Gastrocnemius medialis (tissue), 4 donors: ENCODE measurements at regions not wholly inside any gene's neighbourhood (a gene's known extent, or its start where the extent isn't known, plus 50 kb on each side); places are given as distances from the start of the nearest gene placed in this dataset.

Source experiments
- POLR2A ChIP-seq, 2 donors: fragments of 450-650 bp; IDR thresholded peaks; one replicate each; pipeline ENCODE4 v1.6.1; 2017; ENCODE audit warnings: antibody characterized with exemption in 2 of 2, mild to moderate bottlenecking in 2 of 2, moderate library complexity in 2 of 2
- TF ChIP-seq, protein P1 (sequence below), 5 experiments: fragments of 450-650 bp in 3 of 5; fragments of 200-600 bp in 2 of 5; sonication (generic) in 2 of 5; IDR thresholded peaks in 4 of 5; conservative IDR thresholded peaks in 1 of 5; 1 replicate in 4 of 5; 2 replicates in 1 of 5; pipeline ENCODE4 v1.5.1; 2016 to 2019; ENCODE audit warnings: antibody characterized with exemption in 5 of 5, mild to moderate bottlenecking in 3 of 5, moderate library complexity in 3 of 5

DNA sequence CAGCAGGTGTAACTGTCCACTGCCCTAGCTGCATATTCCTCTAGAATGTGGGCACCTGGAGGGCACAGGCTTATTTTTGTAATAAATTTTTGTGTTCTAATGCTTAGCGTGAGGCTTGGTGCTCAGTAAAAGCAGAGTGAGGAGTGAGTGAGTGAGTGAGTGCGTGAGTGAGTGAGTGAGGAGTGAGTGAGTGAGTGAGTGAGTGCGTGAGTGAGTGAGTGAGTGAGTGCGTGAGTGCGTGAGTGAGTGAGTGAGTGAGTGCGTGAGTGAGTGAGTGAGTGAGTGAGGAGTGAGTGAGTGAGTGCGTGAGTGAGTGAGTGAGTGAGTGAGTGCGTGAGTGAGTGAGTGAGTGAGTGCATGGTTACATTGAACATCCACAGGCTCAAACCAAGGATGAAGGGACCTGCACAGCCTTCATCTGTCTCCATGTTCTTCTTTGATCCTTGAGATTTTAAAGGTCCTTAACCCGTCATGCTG is 371.5 kb downstream of the MED10 start:
- TF ChIP-seq, protein P1, sequence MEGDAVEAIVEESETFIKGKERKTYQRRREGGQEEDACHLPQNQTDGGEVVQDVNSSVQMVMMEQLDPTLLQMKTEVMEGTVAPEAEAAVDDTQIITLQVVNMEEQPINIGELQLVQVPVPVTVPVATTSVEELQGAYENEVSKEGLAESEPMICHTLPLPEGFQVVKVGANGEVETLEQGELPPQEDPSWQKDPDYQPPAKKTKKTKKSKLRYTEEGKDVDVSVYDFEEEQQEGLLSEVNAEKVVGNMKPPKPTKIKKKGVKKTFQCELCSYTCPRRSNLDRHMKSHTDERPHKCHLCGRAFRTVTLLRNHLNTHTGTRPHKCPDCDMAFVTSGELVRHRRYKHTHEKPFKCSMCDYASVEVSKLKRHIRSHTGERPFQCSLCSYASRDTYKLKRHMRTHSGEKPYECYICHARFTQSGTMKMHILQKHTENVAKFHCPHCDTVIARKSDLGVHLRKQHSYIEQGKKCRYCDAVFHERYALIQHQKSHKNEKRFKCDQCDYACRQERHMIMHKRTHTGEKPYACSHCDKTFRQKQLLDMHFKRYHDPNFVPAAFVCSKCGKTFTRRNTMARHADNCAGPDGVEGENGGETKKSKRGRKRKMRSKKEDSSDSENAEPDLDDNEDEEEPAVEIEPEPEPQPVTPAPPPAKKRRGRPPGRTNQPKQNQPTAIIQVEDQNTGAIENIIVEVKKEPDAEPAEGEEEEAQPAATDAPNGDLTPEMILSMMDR (IDR thresholded peaks at IDR 0.05 in 4 of 5, conservative IDR thresholded peaks at IDR 0.05 in 1 of 5) = no peak
- no peak for TF ChIP-seq POLR2A (IDR thresholded peaks at IDR 0.05)
